ENCODE measurements at regions not wholly inside any gene's neighbourhood (a gene's known extent, or its start where the extent isn't known, plus 50 kb on each side); places are given as distances from the start of the nearest gene placed in this dataset.

- POLR2A ChIA-PET, result no interaction called here
- H3K4me3 Mint-ChIP-seq, result no peak overlapping the region
Measured at GRCh38 chr20:40773376-40773775, 84.3 kb upstream of the MAFB start.

DNA sequence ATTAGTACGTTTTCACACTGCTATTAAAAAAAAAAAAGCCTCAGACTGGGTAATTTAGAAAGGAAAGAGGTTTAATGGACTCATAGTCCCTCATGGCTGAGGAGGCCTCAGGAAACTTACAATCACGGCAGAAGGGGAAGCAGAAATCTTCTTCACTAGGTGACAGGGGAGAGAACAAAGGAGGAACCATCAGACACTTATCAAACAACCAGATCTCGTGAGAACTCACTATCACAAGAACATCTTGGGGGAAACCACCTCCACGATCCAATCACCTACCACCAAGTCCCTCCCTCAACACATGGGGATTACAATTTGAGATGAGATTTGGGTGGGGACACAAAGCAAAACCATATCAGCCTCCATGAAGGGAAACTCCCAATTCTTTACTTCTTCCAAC lies 85.2 kb upstream of the MAFB start:
- Mint-ChIP-seq H3K4me1 (no peaks in the 10 kb centered on the region), H3K9me3 (no peaks in the 10 kb centered on the region), H3K36me3 (ENCODE audit: low read depth) (no peaks in the 10 kb centered on the region), H3K27ac (no peak overlapping the region), H3K27me3 (peaks cover 3% of the 10 kb centered on the region), H3K4me3 (no peak overlapping the region)
- ChIA-PET CTCF (no interaction called here), POLR2A (no interaction called here)
- no peak for DNase-seq

More at GRCh38 chr20:40773376-40773775, 84.3 kb upstream of the MAFB start:
- CTCF ChIA-PET, result no interaction called here
- H3K27me3 Mint-ChIP-seq, result no peaks in the 10 kb centered on the region
- no peaks in the 10 kb centered on the region for H3K36me3 Mint-ChIP-seq (ENCODE audit: low read depth)
- H3K9me3 Mint-ChIP-seq, result no peaks in the 10 kb centered on the region
- H3K4me1 Mint-ChIP-seq, result no peaks in the 10 kb centered on the region
- no peak for DNase-seq
- H3K27ac Mint-ChIP-seq, result no peak overlapping the region

DNA sequence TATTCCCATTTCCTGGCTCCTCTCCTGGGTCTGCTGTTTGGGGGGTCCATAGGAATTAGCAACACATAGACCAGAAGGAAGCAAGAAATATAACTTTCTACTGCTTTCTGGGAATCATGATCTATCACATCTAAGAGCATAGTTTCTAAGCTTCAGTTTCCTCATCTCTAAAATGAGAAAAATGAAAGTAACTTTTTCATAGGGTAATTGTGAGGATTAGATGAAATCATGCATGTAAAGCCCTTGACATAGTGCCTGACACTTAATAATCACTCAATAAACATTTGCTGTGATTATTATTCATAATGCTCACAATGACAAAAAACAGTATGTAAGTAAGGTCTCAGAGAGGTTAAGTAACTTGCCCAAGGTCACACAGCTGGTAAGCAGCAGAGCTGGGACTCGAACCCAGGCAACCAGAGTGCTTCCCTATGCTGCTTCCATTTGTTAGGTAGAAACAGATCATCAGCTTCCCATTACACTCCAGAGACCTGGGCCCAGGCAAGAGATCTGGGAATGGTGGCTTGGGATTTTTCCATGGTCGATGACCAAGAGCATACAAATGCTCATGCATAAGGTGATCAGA lies 86.6 kb upstream of the MAFB start:
- DNase-seq, result no peak
- Mint-ChIP-seq H3K9me3 (no peaks in the 10 kb centered on the region), H3K4me1 (no peaks in the 10 kb centered on the region), H3K36me3 (ENCODE audit: low read depth) (no peaks in the 10 kb centered on the region), H3K27me3 (peaks cover 3% of the 10 kb centered on the region), H3K27ac (no peak overlapping the region), H3K4me3 (no peak overlapping the region)
- ChIA-PET CTCF (no interaction called here), POLR2A (no interaction called here)

DNA sequence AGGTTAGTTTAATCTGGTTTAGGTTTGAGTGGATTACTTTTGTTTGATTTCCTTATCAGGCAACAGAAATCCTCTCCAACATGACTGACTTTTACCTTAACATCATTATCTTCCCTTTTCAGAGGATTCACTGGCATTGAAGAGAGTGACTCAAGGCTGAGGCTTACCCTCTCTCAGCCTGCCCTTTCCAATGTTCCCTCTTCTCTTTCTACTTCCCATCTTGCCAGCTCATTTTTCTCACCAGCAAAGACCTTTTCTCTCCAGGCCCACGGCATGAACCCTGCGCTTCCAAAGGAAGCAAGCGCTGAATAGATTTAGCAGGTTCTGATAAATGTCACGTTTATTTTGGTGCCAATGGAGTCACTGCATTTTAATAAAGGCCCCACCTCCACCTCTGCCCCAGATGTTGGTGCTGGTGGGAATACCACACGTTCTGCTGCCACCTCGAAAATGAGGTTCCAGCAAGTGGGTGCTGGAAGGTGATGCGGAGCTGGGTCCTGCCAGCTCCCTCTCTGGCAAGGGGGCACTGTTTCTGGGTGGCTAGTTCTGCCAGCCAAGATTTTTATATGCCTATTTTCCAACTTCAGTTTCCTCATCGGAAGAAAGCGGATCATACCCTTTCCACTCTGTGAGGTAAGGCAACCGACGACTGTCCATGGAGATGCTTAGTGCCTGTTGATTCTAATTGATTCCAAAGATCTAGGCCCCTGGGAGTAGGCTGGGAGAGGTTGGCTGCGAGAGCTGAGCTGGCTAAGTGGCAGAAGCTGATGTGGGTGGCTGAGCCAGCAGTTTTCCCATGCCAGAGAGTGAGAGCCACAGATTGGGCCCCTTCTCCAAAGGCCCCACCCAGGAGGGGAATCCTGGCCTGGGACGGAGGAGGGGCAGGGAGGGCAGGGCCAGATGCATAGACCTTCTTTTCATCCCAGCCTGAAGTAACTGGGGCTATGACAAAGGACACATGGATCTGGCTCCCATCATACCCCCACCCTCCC lies 87.7 kb upstream of the MAFB start:
- Mint-ChIP-seq H3K4me1 (no peaks in the 10 kb centered on the region), H3K27ac (no peak overlapping the region), H3K36me3 (ENCODE audit: low read depth) (no peaks in the 10 kb centered on the region), H3K4me3 (no peak overlapping the region), H3K27me3 (peaks cover 3% of the 10 kb centered on the region), H3K9me3 (no peaks in the 10 kb centered on the region)
- ChIA-PET POLR2A (no interaction called here), CTCF (no interaction called here)
- no peak for DNase-seq

GRCh38 chr20:40777653-40778052 lies 88.6 kb upstream of the MAFB start:
- POLR2A ChIA-PET, result no interaction called here
- no peaks in the 10 kb centered on the region for H3K9me3 Mint-ChIP-seq
- no peak for DNase-seq
- no peaks in the 10 kb centered on the region for H3K4me1 Mint-ChIP-seq
- H3K27me3 Mint-ChIP-seq, result peaks cover 3% of the 10 kb centered on the region
- no peak overlapping the region for H3K27ac Mint-ChIP-seq
- CTCF ChIA-PET, result no interaction called here
- no peaks in the 10 kb centered on the region for H3K36me3 Mint-ChIP-seq (ENCODE audit: low read depth)
- no peak overlapping the region for H3K4me3 Mint-ChIP-seq

GRCh38 chr20:40778894-40779496 lies 90.0 kb upstream of the MAFB start:
- POLR2A ChIA-PET, result no interaction called here
- CTCF ChIA-PET, result interaction anchor here (1.4 kb wide), 1 partner anchor 38 kb away, joined by 4 read pairs; no protein-coding TSS in a partner anchor
- DNase-seq, result no peak

GRCh38 chr20:40781327-40782042 lies 92.4 kb upstream of the MAFB start:
- Mint-ChIP-seq H3K27ac (no peak overlapping the region), H3K27me3 (peaks cover 4% of the 10 kb centered on the region), H3K4me1 (no peaks in the 10 kb centered on the region), H3K36me3 (ENCODE audit: low read depth) (no peaks in the 10 kb centered on the region), H3K4me3 (no peak overlapping the region), H3K9me3 (no peaks in the 10 kb centered on the region)
- DNase-seq, result no peak
- POLR2A ChIA-PET, result no interaction called here
- CTCF ChIA-PET, result no interaction called here

More at GRCh38 chr20:40778894-40779496, 90.0 kb upstream of the MAFB start:
- Mint-ChIP-seq H3K4me3 (no peak overlapping the region), H3K4me1 (no peaks in the 10 kb centered on the region), H3K36me3 (ENCODE audit: low read depth) (no peaks in the 10 kb centered on the region), H3K9me3 (no peaks in the 10 kb centered on the region), H3K27me3 (peaks cover 3% of the 10 kb centered on the region), H3K27ac (no peak overlapping the region)

- no peaks in the 10 kb centered on the region for H3K4me1 Mint-ChIP-seq
- H3K27me3 Mint-ChIP-seq, result peaks cover 4% of the 10 kb centered on the region
- H3K4me3 Mint-ChIP-seq, result no peak overlapping the region
- CTCF ChIA-PET, result no interaction called here
- no peaks in the 10 kb centered on the region for H3K36me3 Mint-ChIP-seq (ENCODE audit: low read depth)
- no peak overlapping the region for H3K27ac Mint-ChIP-seq
- no peak for DNase-seq
- POLR2A ChIA-PET, result no interaction called here
- H3K9me3 Mint-ChIP-seq, result no peaks in the 10 kb centered on the region
Measured at GRCh38 chr20:40782043-40782368, 93.0 kb upstream of the MAFB start.

- Mint-ChIP-seq H3K36me3 (ENCODE audit: low read depth) (no peaks in the 10 kb centered on the region), H3K27ac (no peak overlapping the region), H3K27me3 (peaks cover 11% of the 10 kb centered on the region), H3K4me1 (no peaks in the 10 kb centered on the region), H3K9me3 (no peaks in the 10 kb centered on the region), H3K4me3 (no peak overlapping the region)
- ChIA-PET CTCF (no interaction called here), POLR2A (no interaction called here)
- no peak for DNase-seq
Measured at GRCh38 chr20:40785346-40785745, 96.3 kb upstream of the MAFB start.

DNA sequence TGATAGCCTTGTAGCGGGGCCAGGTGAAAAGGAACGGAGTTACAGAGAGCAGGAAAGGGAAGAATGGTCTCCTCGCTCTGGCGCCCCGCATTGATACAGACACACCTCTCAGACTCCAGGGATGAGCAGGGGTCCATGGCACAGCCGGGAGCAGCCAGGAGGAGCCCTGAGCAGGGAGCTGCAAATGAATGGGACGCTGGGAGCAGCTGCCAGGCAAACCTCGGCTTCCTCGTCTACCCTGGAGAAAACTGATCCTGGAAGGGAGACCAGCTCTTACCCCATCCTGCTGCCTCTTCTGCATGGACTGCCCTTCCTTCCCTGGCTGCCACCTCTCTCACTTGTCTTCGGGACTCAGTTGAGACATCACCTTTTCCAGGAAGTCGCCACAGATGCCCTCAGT lies 97.3 kb upstream of the MAFB start:
- H3K4me3 Mint-ChIP-seq, result no peak overlapping the region
- POLR2A ChIA-PET, result no interaction called here
- H3K9me3 Mint-ChIP-seq, result no peaks in the 10 kb centered on the region
- DNase-seq, result no peak
- no peaks in the 10 kb centered on the region for H3K36me3 Mint-ChIP-seq (ENCODE audit: low read depth)
- CTCF ChIA-PET, result no interaction called here
- H3K27ac Mint-ChIP-seq, result no peak overlapping the region
- no peaks in the 10 kb centered on the region for H3K4me1 Mint-ChIP-seq
- H3K27me3 Mint-ChIP-seq, result peaks cover 13% of the 10 kb centered on the region

DNA sequence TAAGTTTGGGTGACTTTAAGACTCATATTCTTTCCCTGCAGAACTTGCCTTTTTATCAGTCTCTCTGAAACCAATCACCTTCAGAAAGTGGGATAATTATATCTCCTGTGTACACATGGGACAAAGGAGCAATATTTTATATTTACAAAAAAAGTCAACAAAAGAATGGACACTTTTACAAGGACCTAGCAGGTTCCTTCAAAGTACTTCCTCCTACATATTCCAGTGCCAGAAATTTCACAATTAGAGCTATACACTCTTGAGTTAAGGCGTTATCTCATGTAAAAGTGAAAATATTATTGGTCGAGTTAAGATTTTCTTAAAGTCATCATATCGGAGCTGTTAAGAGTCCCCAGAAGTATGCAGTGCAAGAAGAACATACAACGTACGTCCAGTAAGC lies 98.9 kb upstream of the MAFB start:
- H3K27me3 Mint-ChIP-seq, result peaks cover 19% of the 10 kb centered on the region

GRCh38 chr20:40797425-40797824 lies 108.4 kb upstream of the MAFB start:
- no peaks in the 10 kb centered on the region for H3K4me1 Mint-ChIP-seq
- no peaks in the 10 kb centered on the region for H3K9me3 Mint-ChIP-seq
- H3K27me3 Mint-ChIP-seq, result peaks cover 26% of the 10 kb centered on the region
- ChIA-PET POLR2A (interaction anchor here (1.1 kb wide), 1 partner anchor 166 kb away, joined by 3 read pairs; no protein-coding TSS in a partner anchor), CTCF (interaction anchor here (1.1 to 2.3 kb wide), 8 partner anchors 28 to 176 kb away, joined by 3 to 27 read pairs (median 4); no protein-coding TSS in a partner anchor)
- DNase-seq, result no peak
- no peak overlapping the region for H3K4me3 Mint-ChIP-seq
- no peaks in the 10 kb centered on the region for H3K36me3 Mint-ChIP-seq (ENCODE audit: low read depth)
- H3K27ac Mint-ChIP-seq, result no peak overlapping the region

More for the DNA sequence above, 98.9 kb upstream of the MAFB start:
- POLR2A ChIA-PET, result no interaction called here
- H3K9me3 Mint-ChIP-seq, result no peaks in the 10 kb centered on the region
- no peak overlapping the region for H3K4me3 Mint-ChIP-seq
- CTCF ChIA-PET, result no interaction called here
- no peaks in the 10 kb centered on the region for H3K4me1 Mint-ChIP-seq
- H3K27ac Mint-ChIP-seq, result no peak overlapping the region
- DNase-seq, result no peak
- no peaks in the 10 kb centered on the region for H3K36me3 Mint-ChIP-seq (ENCODE audit: low read depth)

GRCh38 chr20:40798066-40798465 lies 109.0 kb upstream of the MAFB start:
- Mint-ChIP-seq H3K9me3 (no peaks in the 10 kb centered on the region), H3K36me3 (ENCODE audit: low read depth) (no peaks in the 10 kb centered on the region), H3K27me3 (peaks cover 26% of the 10 kb centered on the region), H3K4me3 (no peak overlapping the region), H3K4me1 (no peaks in the 10 kb centered on the region), H3K27ac (no peak overlapping the region)
- CTCF ChIA-PET, result interaction anchor here (1.2 to 2.3 kb wide), 5 partner anchors 52 to 175 kb away, joined by 3 to 27 read pairs (median 5); no protein-coding TSS in a partner anchor
- DNase-seq, result no peak
- POLR2A ChIA-PET, result interaction anchor here (1.1 kb wide), 1 partner anchor 165 kb away, joined by 3 read pairs; no protein-coding TSS in a partner anchor

Measured in activated CD4-positive, alpha-beta memory T cell treated with anti-CD3 and anti-CD28 coated beads, Interleukin-2, amount 10 ng/mL, durations not matched to agents 7 days and 5 days (primary cell).